ENCODE measurements at regions not wholly inside any gene's neighbourhood (a gene's known extent, or its start where the extent isn't known, plus 50 kb on each side); places are given as distances from the start of the nearest gene placed in this dataset.

GRCh38 chr9:107620801-107621200, 131.2 kb upstream of the KLF4 start:
- no peaks in the 10 kb centered on the region for H3K4me1 ChIP-seq
- 66% methylated on average over 7 of the region's 7 CpGs for WGBS
- TF ChIP-seq POLR2AphosphoS5 (IDR thresholded peaks at IDR 0.05): no peak
- no peak for TF ChIP-seq CTCF (IDR thresholded peaks at IDR 0.05)
- TF ChIP-seq EP300 (IDR thresholded peaks at IDR 0.05): no peak
- no peaks in the 10 kb centered on the region for H3K36me3 ChIP-seq
- intact Hi-C loops (cut with DNase I): no loop called here
- no peaks in the 10 kb centered on the region for H3K9me3 ChIP-seq
- DNase-seq (ENCODE audit: extremely low spot score): no peak
- no peaks in the 10 kb centered on the region for H3K27me3 ChIP-seq
- H3K27ac ChIP-seq (replicated peaks in 1 of 4): no peak overlapping the region
- H3K4me3 ChIP-seq: no peak overlapping the region

DNA sequence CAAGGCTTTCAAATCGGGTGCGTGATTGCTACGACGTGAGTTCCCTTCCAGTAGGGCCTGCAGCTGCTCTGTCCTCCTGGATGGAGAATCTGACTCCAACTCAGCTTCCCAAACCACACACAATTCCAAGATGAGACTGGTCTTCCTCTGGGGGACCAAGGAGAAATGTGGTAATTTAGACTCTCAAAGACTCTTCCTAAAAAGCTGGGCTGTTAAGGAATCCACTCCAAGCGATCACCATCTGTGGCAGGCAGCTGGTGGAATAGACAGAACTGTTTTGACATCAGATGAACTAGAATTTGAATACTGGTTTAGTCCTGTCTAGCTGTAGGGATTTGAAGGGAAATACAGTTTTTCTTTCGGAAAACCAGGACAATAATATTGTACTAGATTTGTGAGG, 130.7 kb upstream of the KLF4 start:
- Histone ChIP-seq H3K9me3 (no peaks in the 10 kb centered on the region), H3K27ac (replicated peaks in 1 of 4) (no peak overlapping the region), H3K27me3 (no peaks in the 10 kb centered on the region), H3K36me3 (no peaks in the 10 kb centered on the region), H3K4me3 (no peak overlapping the region), H3K4me1 (no peaks in the 10 kb centered on the region)
- no peak for DNase-seq (ENCODE audit: extremely low spot score)
- TF ChIP-seq CTCF (IDR thresholded peaks at IDR 0.05) (no peak), EP300 (IDR thresholded peaks at IDR 0.05) (no peak), POLR2AphosphoS5 (IDR thresholded peaks at IDR 0.05) (no peak), POLR2A (IDR thresholded peaks at IDR 0.05; ENCODE audit: low read depth) (no peak)
- intact Hi-C loops (cut with DNase I): no loop called here
- WGBS: 90% methylated on average over 6 of the region's 6 CpGs

- no peaks in the 10 kb centered on the region for H3K9me3 ChIP-seq
- peaks cover 0 to 6% (median 0%) of the 10 kb centered on the region in 4 donors for H3K4me1 ChIP-seq
- 78% methylated on average over 1 of the region's 1 CpG for WGBS
- DNase-seq (ENCODE audit: extremely low spot score): no peak
- no peaks in the 10 kb centered on the region for H3K27me3 ChIP-seq
- no peak overlapping the region for H3K27ac ChIP-seq (replicated peaks in 1 of 4)
- intact Hi-C loops (cut with DNase I): no loop called here
- no peak for TF ChIP-seq CTCF (IDR thresholded peaks at IDR 0.05)
- TF ChIP-seq EP300 (IDR thresholded peaks at IDR 0.05): no peak
- TF ChIP-seq POLR2AphosphoS5 (IDR thresholded peaks at IDR 0.05): no peak
- no peak for TF ChIP-seq POLR2A (IDR thresholded peaks at IDR 0.05; ENCODE audit: low read depth)
- H3K36me3 ChIP-seq: no peaks in the 10 kb centered on the region
- H3K4me3 ChIP-seq: no peak overlapping the region
Measured at GRCh38 chr9:107615321-107615720, 125.8 kb upstream of the KLF4 start.

- Histone ChIP-seq H3K4me3 (no peak overlapping the region), H3K36me3 (no peaks in the 10 kb centered on the region), H3K9me3 (no peaks in the 10 kb centered on the region), H3K27me3 (no peaks in the 10 kb centered on the region), H3K4me1 (peaks cover 0 to 6% (median 0%) of the 10 kb centered on the region in 4 donors), H3K27ac (replicated peaks in 1 of 4) (no peak overlapping the region)
- no peak for DNase-seq (ENCODE audit: extremely low spot score)
- no peak for TF ChIP-seq CTCF (IDR thresholded peaks at IDR 0.05)
- TF ChIP-seq POLR2A (IDR thresholded peaks at IDR 0.05; ENCODE audit: low read depth): no peak
- TF ChIP-seq EP300 (IDR thresholded peaks at IDR 0.05): no peak
- no peak for TF ChIP-seq POLR2AphosphoS5 (IDR thresholded peaks at IDR 0.05)
- intact Hi-C loops (cut with DNase I): no loop called here
- 88% methylated on average over 5 of the region's 5 CpGs for WGBS
Measured at GRCh38 chr9:107614765-107615164, 125.2 kb upstream of the KLF4 start.

- intact Hi-C loops (cut with DNase I): no loop called here
- 53% methylated on average over 1 of the region's 1 CpG for WGBS
- DNase-seq (ENCODE audit: extremely low spot score): no peak
- H3K27me3 ChIP-seq: no peaks in the 10 kb centered on the region
- H3K9me3 ChIP-seq: no peaks in the 10 kb centered on the region
- H3K27ac ChIP-seq (replicated peaks in 1 of 4): no peak overlapping the region
- H3K4me3 ChIP-seq: no peak overlapping the region
- TF ChIP-seq POLR2A (IDR thresholded peaks at IDR 0.05; ENCODE audit: low read depth): no peak
- TF ChIP-seq CTCF (IDR thresholded peaks at IDR 0.05): no peak
- TF ChIP-seq EP300 (IDR thresholded peaks at IDR 0.05): no peak
- no peak for TF ChIP-seq POLR2AphosphoS5 (IDR thresholded peaks at IDR 0.05)
- H3K4me1 ChIP-seq: peaks cover 0 to 6% (median 0%) of the 10 kb centered on the region in 4 donors
- H3K36me3 ChIP-seq: no peaks in the 10 kb centered on the region
Measured at GRCh38 chr9:107613321-107613720, 123.8 kb upstream of the KLF4 start.
